Breast epithelium (tissue), 3 donors: ENCODE measurements at regions not wholly inside any gene's neighbourhood (a gene's known extent, or its start where the extent isn't known, plus 50 kb on each side); places are given as distances from the start of the nearest gene placed in this dataset.

Experiments
- POLR2A ChIP-seq: fragments of 450-650 bp; IDR thresholded peaks from one replicate; pipeline ENCODE4 v1.6.1; 2016; ENCODE audit warnings: antibody characterized with exemption, mild to moderate bottlenecking, moderate library complexity
- TF ChIP-seq, protein P1 (sequence below), 3 donors: fragments of 450-650 bp; IDR thresholded peaks; one replicate each; pipeline ENCODE4 v1.5.1; 2016 to 2017; ENCODE audit warnings: antibody characterized with exemption in 3 of 3, mild to moderate bottlenecking in 3 of 3, moderate library complexity in 3 of 3

DNA sequence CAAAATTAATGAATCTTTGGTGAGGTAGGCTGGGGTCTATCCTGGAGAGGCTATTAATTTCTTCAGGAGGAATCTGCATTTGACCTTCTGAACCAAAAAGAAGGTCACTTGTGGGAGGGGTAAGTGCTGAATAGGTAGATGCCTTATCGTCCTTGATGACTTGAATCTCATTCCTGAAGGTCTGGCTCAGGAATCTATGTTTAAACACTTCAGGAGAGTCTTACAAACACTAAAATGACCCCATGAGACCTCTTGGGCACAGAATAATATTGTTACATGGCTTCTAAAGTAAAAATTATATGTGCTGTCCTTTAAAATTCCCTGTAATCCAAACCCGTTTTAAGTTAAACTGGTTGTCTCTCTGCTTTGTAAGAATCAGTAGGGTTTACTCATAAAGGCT, 55.0 kb upstream of the FGGY start:
- TF ChIP-seq, protein P1, sequence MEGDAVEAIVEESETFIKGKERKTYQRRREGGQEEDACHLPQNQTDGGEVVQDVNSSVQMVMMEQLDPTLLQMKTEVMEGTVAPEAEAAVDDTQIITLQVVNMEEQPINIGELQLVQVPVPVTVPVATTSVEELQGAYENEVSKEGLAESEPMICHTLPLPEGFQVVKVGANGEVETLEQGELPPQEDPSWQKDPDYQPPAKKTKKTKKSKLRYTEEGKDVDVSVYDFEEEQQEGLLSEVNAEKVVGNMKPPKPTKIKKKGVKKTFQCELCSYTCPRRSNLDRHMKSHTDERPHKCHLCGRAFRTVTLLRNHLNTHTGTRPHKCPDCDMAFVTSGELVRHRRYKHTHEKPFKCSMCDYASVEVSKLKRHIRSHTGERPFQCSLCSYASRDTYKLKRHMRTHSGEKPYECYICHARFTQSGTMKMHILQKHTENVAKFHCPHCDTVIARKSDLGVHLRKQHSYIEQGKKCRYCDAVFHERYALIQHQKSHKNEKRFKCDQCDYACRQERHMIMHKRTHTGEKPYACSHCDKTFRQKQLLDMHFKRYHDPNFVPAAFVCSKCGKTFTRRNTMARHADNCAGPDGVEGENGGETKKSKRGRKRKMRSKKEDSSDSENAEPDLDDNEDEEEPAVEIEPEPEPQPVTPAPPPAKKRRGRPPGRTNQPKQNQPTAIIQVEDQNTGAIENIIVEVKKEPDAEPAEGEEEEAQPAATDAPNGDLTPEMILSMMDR (IDR thresholded peaks at IDR 0.05) = no peak
- no peak for TF ChIP-seq POLR2A
